Endodermal cell (in vitro differentiated cells): ENCODE measurements at regions not wholly inside any gene's neighbourhood (a gene's known extent, or its start where the extent isn't known, plus 50 kb on each side); places are given as distances from the start of the nearest gene placed in this dataset.

Experiments
- DNase-seq: peaks from one replicate; pipeline ENCODE4 v3.0.0-alpha.2; 2017
- H3K27ac ChIP-seq: 2 replicates; pipeline ENCODE4 v1.5.1; 2013; ENCODE audit warnings: mild to moderate bottlenecking, low read depth, low read length, moderate library complexity
- H3K27me3 ChIP-seq: 2 replicates; pipeline ENCODE4 v1.6.1; 2013; ENCODE audit warnings: mild to moderate bottlenecking, low read length, moderate library complexity; ENCODE audit not compliant: insufficient read depth, control insufficient read depth, poor library complexity, severe bottlenecking
- H3K36me3 ChIP-seq: 2 replicates; pipeline ENCODE4 v1.7.0; 2013; ENCODE audit warnings: mild to moderate bottlenecking, low read length, moderate library complexity; ENCODE audit not compliant: control insufficient read depth, insufficient read depth
- H3K4me1 ChIP-seq: one replicate; pipeline ENCODE4 v1.7.0; 2013; ENCODE audit warnings: low read length; ENCODE audit not compliant: control insufficient read depth, insufficient read depth
- H3K4me3 ChIP-seq: 2 replicates; pipeline ENCODE4 v1.5.1; 2013; ENCODE audit warnings: mild to moderate bottlenecking, low read length, moderate library complexity
- H3K9ac ChIP-seq: 2 replicates; pipeline ENCODE4 v1.6.1; 2013; ENCODE audit warnings: mild to moderate bottlenecking, low read length, moderate library complexity; ENCODE audit not compliant: poor library complexity, severe bottlenecking; ENCODE audit errors: extremely low read depth
- H3K9me3 ChIP-seq: 2 replicates; pipeline ENCODE4 v1.6.1; 2013; ENCODE audit warnings: mild to moderate bottlenecking, low read length, moderate library complexity; ENCODE audit not compliant: control insufficient read depth
- H3K27ac Mint-ChIP-seq: 2 replicates; pipeline ENCODE4 v1.8.0; 2020; ENCODE audit warnings: mixed read lengths
- H3K27me3 Mint-ChIP-seq: 2 replicates; pipeline ENCODE4 v1.8.0; 2021; ENCODE audit warnings: mild to moderate bottlenecking, mixed read lengths; ENCODE audit not compliant: insufficient read depth
- H3K36me3 Mint-ChIP-seq: 2 replicates; pipeline ENCODE4 v1.8.0; 2020; ENCODE audit warnings: low read depth, mixed read lengths
- H3K4me1 Mint-ChIP-seq: 2 replicates; pipeline ENCODE4 v1.8.0; 2020; ENCODE audit warnings: mixed read lengths
- H3K4me3 Mint-ChIP-seq: 2 replicates; pipeline ENCODE4 v1.8.0; 2020; ENCODE audit warnings: mild to moderate bottlenecking, moderate library complexity, mixed read lengths
- H3K9me3 Mint-ChIP-seq: 2 replicates; pipeline ENCODE4 v1.8.0; 2020; ENCODE audit warnings: mild to moderate bottlenecking, mixed read lengths
- CTCF ChIP-seq: fragments of 200-600 bp; sonication (generic); conservative IDR thresholded peaks from 2 replicates; pipeline ENCODE4 v1.5.0; 2021; ENCODE audit warnings: antibody characterized with exemption, mild to moderate bottlenecking
- WGBS, 2 experiments: methylation state at CpG; one replicate each; pipeline versions ENCODE4 v1.1.5 to v1.1.7; 2013; ENCODE audit warnings: missing lambda C conversion rate in 2 of 2, mixed read lengths in 1 of 2; ENCODE audit not compliant: insufficient coverage in 1 of 2, insufficient read length in 1 of 2; 5-methylcytosine and 5-hydroxymethylcytosine counted together

DNA sequence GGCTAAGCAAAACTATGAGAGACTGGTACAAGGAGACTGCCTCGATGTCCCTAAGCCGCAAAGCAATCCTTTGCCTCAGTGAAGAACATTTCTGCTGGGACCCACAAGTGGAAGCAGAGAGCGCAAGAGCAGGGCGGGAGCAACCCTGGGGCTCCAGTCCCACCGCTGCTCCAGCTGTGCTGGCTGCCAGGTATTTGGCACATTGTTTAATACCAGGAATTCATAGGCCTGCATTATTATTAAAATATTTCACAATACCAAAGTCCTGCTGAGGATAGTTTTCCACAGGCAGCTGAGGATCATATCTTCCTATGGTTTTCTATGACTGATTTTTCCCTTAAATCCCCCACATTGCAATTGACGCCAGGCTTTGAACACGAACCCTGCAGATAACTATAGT is 163.5 kb upstream of the TLL1 start:
- Mint-ChIP-seq H3K4me1 (peaks cover 32% of the 10 kb centered on the region), H3K36me3 (no peaks in the 10 kb centered on the region), H3K27ac (no peak overlapping the region), H3K4me3 (no peak overlapping the region), H3K27me3 (no peaks in the 10 kb centered on the region), H3K9me3 (no peaks in the 10 kb centered on the region)
- DNase-seq, result peak; percentile 65
- no peak for TF ChIP-seq CTCF
- no peak overlapping the region for H3K27ac ChIP-seq
- no peaks in the 10 kb centered on the region for H3K36me3 ChIP-seq
- no peaks in the 10 kb centered on the region for H3K9me3 ChIP-seq
- H3K9ac ChIP-seq, result no peak overlapping the region
- no peak overlapping the region for H3K4me3 ChIP-seq
- no peaks in the 10 kb centered on the region for H3K27me3 ChIP-seq
- peaks cover 6% of the 10 kb centered on the region for H3K4me1 ChIP-seq
- WGBS, 2 experiments, result 90% methylated on average over 4 to 7 of the region's 7 CpGs

DNA sequence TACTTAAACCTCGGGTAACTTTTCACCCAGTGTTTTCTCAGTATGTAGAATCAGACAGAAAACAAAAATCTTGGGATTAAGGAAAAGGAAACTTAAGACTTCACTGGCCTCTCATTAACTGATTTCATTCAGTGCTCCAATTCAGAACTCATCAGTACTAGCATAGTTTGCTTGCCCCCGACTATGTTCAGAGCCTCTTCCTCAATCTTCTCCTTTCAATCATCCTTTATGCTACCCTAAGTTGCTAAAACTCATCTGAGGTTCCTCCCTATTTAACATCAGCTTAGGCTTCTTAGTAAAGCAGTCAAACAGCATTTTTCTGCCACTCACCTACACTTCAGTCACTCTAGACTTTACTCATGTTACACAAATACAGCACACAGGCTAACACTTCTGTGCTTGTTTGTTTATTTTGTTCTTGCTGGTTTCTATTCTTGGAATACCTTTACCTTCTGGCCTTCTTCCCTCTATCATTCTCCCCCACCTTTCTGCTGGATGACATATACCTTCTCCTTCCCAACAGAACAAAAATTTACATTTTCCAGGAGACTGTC is 163.0 kb upstream of the TLL1 start:
- Mint-ChIP-seq H3K27me3 (no peaks in the 10 kb centered on the region), H3K4me1 (peaks cover 32% of the 10 kb centered on the region), H3K4me3 (no peak overlapping the region), H3K36me3 (no peaks in the 10 kb centered on the region), H3K9me3 (no peaks in the 10 kb centered on the region), H3K27ac (no peak overlapping the region)
- TF ChIP-seq CTCF, result no peak
- H3K9me3 ChIP-seq, result no peaks in the 10 kb centered on the region
- peaks cover 6% of the 10 kb centered on the region for H3K4me1 ChIP-seq
- H3K36me3 ChIP-seq, result no peaks in the 10 kb centered on the region
- WGBS, 2 experiments, result 83 to 86% methylated on average over 2 of the region's 2 CpGs
- no peak for DNase-seq
- no peak overlapping the region for H3K4me3 ChIP-seq
- no peak overlapping the region for H3K9ac ChIP-seq
- no peaks in the 10 kb centered on the region for H3K27me3 ChIP-seq
- no peak overlapping the region for H3K27ac ChIP-seq

GRCh38 chr4:165711436-165711835 is 161.6 kb upstream of the TLL1 start:
- H3K4me3 ChIP-seq, result no peak overlapping the region
- Mint-ChIP-seq H3K27ac (no peak overlapping the region), H3K36me3 (no peaks in the 10 kb centered on the region), H3K4me1 (peaks cover 32% of the 10 kb centered on the region), H3K4me3 (no peak overlapping the region), H3K27me3 (no peaks in the 10 kb centered on the region), H3K9me3 (peaks cover 6% of the 10 kb centered on the region)
- H3K36me3 ChIP-seq, result no peaks in the 10 kb centered on the region
- H3K27ac ChIP-seq, result no peak overlapping the region
- no peak for TF ChIP-seq CTCF
- no peak overlapping the region for H3K9ac ChIP-seq
- H3K4me1 ChIP-seq, result peaks cover 6% of the 10 kb centered on the region
- DNase-seq, result no peak
- WGBS, 2 experiments, result 93 to 97% methylated on average over 2 to 4 of the region's 4 CpGs
- H3K9me3 ChIP-seq, result no peaks in the 10 kb centered on the region
- no peaks in the 10 kb centered on the region for H3K27me3 ChIP-seq
